Fibroblast of skin of right biceps (primary cell): ENCODE measurements at regions not wholly inside any gene's neighbourhood (a gene's known extent, or its start where the extent isn't known, plus 50 kb on each side); places are given as distances from the start of the nearest gene placed in this dataset.

Experiments used
- DNase-seq: peaks from one replicate; pipeline ENCODE4 v3.0.0-alpha.2; 2013

GRCh38 chr1:53378061-53378460 is 50.2 kb upstream of the LRP8 start:
- DNase-seq = no peak

- DNase-seq = no peak
Measured at GRCh38 chr1:53378932-53379661, 51.2 kb upstream of the LRP8 start.

GRCh38 chr1:53379662-53380002 is 51.8 kb upstream of the LRP8 start:
- no peak for DNase-seq

- DNase-seq = no peak
Measured at GRCh38 chr1:53380296-53380695, 52.4 kb upstream of the LRP8 start.

GRCh38 chr1:53381790-53382401 is 54.0 kb upstream of the LRP8 start:
- peak; percentile 55 for DNase-seq

GRCh38 chr1:53383136-53383870 is 55.4 kb upstream of the LRP8 start:
- no peak for DNase-seq

- no peak for DNase-seq
Measured at GRCh38 chr1:53384796-53385195, 56.9 kb upstream of the LRP8 start.

- DNase-seq = no peak
Measured at GRCh38 chr1:53385276-53386225, 57.7 kb upstream of the LRP8 start.

- no peak for DNase-seq
Measured at GRCh38 chr1:53388963-53389362, 61.1 kb upstream of the LRP8 start.

- no peak for DNase-seq
Measured at GRCh38 chr1:53390261-53390660, 62.4 kb upstream of the LRP8 start.

- DNase-seq = no peak
Measured at GRCh38 chr1:53390736-53391135, 62.9 kb upstream of the LRP8 start.

GRCh38 chr1:53391296-53391695 is 63.4 kb upstream of the LRP8 start:
- DNase-seq = no peak

- no peak for DNase-seq
Measured at GRCh38 chr1:53391982-53392381, 64.1 kb upstream of the LRP8 start.

GRCh38 chr1:53392460-53392859 is 64.6 kb upstream of the LRP8 start:
- DNase-seq = no peak

- DNase-seq = peak; percentile 60
Measured at GRCh38 chr1:53393325-53393792, 65.5 kb upstream of the LRP8 start.

GRCh38 chr1:53394306-53394705 is 64.9 kb upstream of the DMRTB1 start:
- no peak for DNase-seq

- no peak for DNase-seq
Measured at GRCh38 chr1:53395671-53396215, 63.5 kb upstream of the DMRTB1 start.

GRCh38 chr1:53396573-53397268 is 62.5 kb upstream of the DMRTB1 start:
- no peak for DNase-seq

- DNase-seq = peak; percentile 17
Measured at GRCh38 chr1:53398091-53398490, 61.1 kb upstream of the DMRTB1 start.

GRCh38 chr1:53398576-53399365 is 60.4 kb upstream of the DMRTB1 start:
- no peak for DNase-seq
